ENCODE measurements at regions not wholly inside any gene's neighbourhood (a gene's known extent, or its start where the extent isn't known, plus 50 kb on each side); places are given as distances from the start of the nearest gene placed in this dataset.

GRCh38 chr3:34988296-34988695 lies 651.0 kb upstream of the ARPP21 start:
- TF ChIP-seq CTCF (IDR thresholded peaks at IDR 0.05; ENCODE audit: low read depth, low read length) (no peak), EZH2phosphoT487 (IDR thresholded peaks at IDR 0.05; ENCODE audit: low read depth) (no peak)
